ENCODE measurements at regions not wholly inside any gene's neighbourhood (a gene's known extent, or its start where the extent isn't known, plus 50 kb on each side); places are given as distances from the start of the nearest gene placed in this dataset.

DNA sequence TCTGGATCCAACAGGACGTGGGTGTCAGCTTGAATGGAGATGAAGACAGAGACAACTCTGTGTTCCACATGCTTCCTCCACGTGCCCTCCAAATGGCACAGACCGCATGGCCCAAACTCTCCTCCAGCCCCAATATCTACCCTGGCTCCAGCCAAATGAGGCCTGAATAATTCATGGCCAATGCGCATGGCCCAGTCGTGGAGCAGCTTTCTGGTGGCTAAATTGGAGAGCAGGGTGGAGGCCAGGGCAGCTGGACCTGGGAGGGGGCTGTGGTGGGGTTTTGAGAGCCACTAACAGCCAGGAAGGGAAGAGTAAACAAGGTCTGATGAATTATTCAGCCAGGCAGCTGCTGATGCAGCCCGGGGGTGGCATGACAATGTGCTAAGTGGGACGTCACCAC is 96.7 kb upstream of the TMEM132E start:
- CTCF ChIA-PET, result no interaction called here
- POLR2A ChIA-PET, result no interaction called here
- no peak for DNase-seq (ENCODE audit: extremely low spot score)

GRCh38 chr17:34481779-34482178 is 97.6 kb upstream of the TMEM132E start:
- no peak for DNase-seq (ENCODE audit: extremely low spot score)
- CTCF ChIA-PET, result interaction anchor here (0.6 kb wide), 1 partner anchor 55 kb away, joined by 4 read pairs; no protein-coding TSS in a partner anchor
- TF ChIP-seq FOXM1 (IDR thresholded peaks at IDR 0.05; ENCODE audit: borderline replicate concordance) (no peak), FOXK2 (IDR thresholded peaks at IDR 0.05) (no peak), ELF4 (IDR thresholded peaks at IDR 0.05) (no peak), L3MBTL2 (conservative IDR thresholded peaks at IDR 0.05) (no peak), ZNF384 (IDR thresholded peaks at IDR 0.05) (no peak), BHLHE40 (IDR thresholded peaks at IDR 0.05; ENCODE audit: borderline replicate concordance) (no peak), PKNOX1 (IDR thresholded peaks at IDR 0.05) (no peak), CTBP1 (IDR thresholded peaks at IDR 0.05; ENCODE audit: borderline replicate concordance) (no peak), SUZ12 (IDR thresholded peaks at IDR 0.05) (no peak), HDGF (IDR thresholded peaks at IDR 0.05; ENCODE audit: borderline replicate concordance) (no peak), LEF1 (IDR thresholded peaks at IDR 0.05; ENCODE audit: borderline replicate concordance) (no peak), TARDBP (IDR thresholded peaks at IDR 0.05) (no peak), SP1 (IDR thresholded peaks at IDR 0.05) (no peak), NFRKB (IDR thresholded peaks at IDR 0.05) (no peak), ARNT (IDR thresholded peaks at IDR 0.05) (no peak)
- POLR2A ChIA-PET, result no interaction called here

More for the DNA sequence above, 96.7 kb upstream of the TMEM132E start:
- TF ChIP-seq LEF1 (IDR thresholded peaks at IDR 0.05; ENCODE audit: borderline replicate concordance), result no peak
- no peak for TF ChIP-seq SUZ12 (IDR thresholded peaks at IDR 0.05)
- TF ChIP-seq ARNT (IDR thresholded peaks at IDR 0.05), result no peak
- TF ChIP-seq CTBP1 (IDR thresholded peaks at IDR 0.05; ENCODE audit: borderline replicate concordance), result no peak
- TF ChIP-seq PKNOX1 (IDR thresholded peaks at IDR 0.05), result no peak
- no peak for TF ChIP-seq FOXM1 (IDR thresholded peaks at IDR 0.05; ENCODE audit: borderline replicate concordance)
- TF ChIP-seq FOXA1 (IDR thresholded peaks at IDR 0.05), result no peak
- TF ChIP-seq ZNF384 (IDR thresholded peaks at IDR 0.05), result no peak
- TF ChIP-seq ELF4 (IDR thresholded peaks at IDR 0.05), result no peak
- no peak for TF ChIP-seq TARDBP (IDR thresholded peaks at IDR 0.05)
- no peak for TF ChIP-seq L3MBTL2 (conservative IDR thresholded peaks at IDR 0.05)
- no peak for TF ChIP-seq NFRKB (IDR thresholded peaks at IDR 0.05)
- TF ChIP-seq HDGF (IDR thresholded peaks at IDR 0.05; ENCODE audit: borderline replicate concordance), result no peak
- no peak for TF ChIP-seq SP1 (IDR thresholded peaks at IDR 0.05)
- TF ChIP-seq BHLHE40 (IDR thresholded peaks at IDR 0.05; ENCODE audit: borderline replicate concordance), result no peak
- no peak for TF ChIP-seq FOXK2 (IDR thresholded peaks at IDR 0.05)

DNA sequence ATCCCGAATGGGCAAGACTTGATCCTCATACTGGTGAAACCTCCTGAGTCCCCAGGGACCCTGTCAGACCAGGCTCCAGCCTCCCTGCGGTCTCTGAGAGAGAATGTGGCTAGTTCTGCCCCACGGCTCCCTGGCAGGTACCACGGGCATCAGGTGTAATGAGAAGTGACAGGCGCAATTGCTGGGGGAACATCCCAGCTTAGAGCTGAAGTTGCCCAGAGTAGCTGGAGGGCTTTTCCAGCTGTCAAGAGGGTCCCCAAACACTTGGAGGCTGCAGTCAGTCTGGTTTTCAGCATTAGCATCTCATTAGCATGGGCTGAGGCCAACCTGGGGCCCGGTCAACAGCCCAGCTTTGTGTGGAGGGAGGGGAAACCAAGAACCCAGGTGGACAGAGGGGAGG is 100.0 kb upstream of the TMEM132E start:
- TF ChIP-seq BHLHE40 (IDR thresholded peaks at IDR 0.05; ENCODE audit: borderline replicate concordance) (no peak), FOXA1 (IDR thresholded peaks at IDR 0.05) (no peak), SUZ12 (IDR thresholded peaks at IDR 0.05) (no peak), ARNT (IDR thresholded peaks at IDR 0.05) (no peak), L3MBTL2 (conservative IDR thresholded peaks at IDR 0.05) (no peak), FOXM1 (IDR thresholded peaks at IDR 0.05; ENCODE audit: borderline replicate concordance) (no peak), CTBP1 (IDR thresholded peaks at IDR 0.05; ENCODE audit: borderline replicate concordance) (no peak), PKNOX1 (IDR thresholded peaks at IDR 0.05) (no peak), ELF4 (IDR thresholded peaks at IDR 0.05) (no peak), LEF1 (IDR thresholded peaks at IDR 0.05; ENCODE audit: borderline replicate concordance) (no peak), TARDBP (IDR thresholded peaks at IDR 0.05) (no peak), HDGF (IDR thresholded peaks at IDR 0.05; ENCODE audit: borderline replicate concordance) (no peak), ZNF384 (IDR thresholded peaks at IDR 0.05) (no peak), FOXK2 (IDR thresholded peaks at IDR 0.05) (no peak), SP1 (IDR thresholded peaks at IDR 0.05) (no peak), NFRKB (IDR thresholded peaks at IDR 0.05) (no peak)
- no peak for DNase-seq (ENCODE audit: extremely low spot score)
- CTCF ChIA-PET, result no interaction called here
- POLR2A ChIA-PET, result no interaction called here

DNA sequence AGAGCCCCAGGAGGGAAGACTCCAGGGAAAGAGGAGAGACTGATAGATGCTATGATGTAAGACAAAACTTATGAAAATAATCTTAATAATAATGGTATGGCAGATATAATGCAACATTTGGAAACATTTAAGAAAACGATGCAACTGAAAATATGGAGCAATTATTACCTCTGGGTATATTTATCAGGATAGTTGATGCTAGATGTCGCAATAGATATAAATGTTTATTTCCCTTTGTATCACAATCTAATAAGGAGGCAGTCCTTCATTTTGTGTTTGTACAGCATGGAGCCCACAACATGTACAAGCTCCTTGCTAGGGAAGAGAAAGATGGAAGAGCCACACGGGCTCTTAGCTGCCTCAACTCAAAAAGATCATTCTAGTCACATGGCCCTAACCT is 101.1 kb upstream of the TMEM132E start:
- ChIA-PET CTCF (no interaction called here), POLR2A (no interaction called here)
- TF ChIP-seq FOXM1 (IDR thresholded peaks at IDR 0.05; ENCODE audit: borderline replicate concordance) (no peak), NFRKB (IDR thresholded peaks at IDR 0.05) (no peak), PKNOX1 (IDR thresholded peaks at IDR 0.05) (no peak), BHLHE40 (IDR thresholded peaks at IDR 0.05; ENCODE audit: borderline replicate concordance) (no peak), FOXK2 (IDR thresholded peaks at IDR 0.05) (no peak), ZNF384 (IDR thresholded peaks at IDR 0.05) (no peak), L3MBTL2 (conservative IDR thresholded peaks at IDR 0.05) (no peak), ARNT (IDR thresholded peaks at IDR 0.05) (no peak), TARDBP (IDR thresholded peaks at IDR 0.05) (no peak), ELF4 (IDR thresholded peaks at IDR 0.05) (no peak)
- DNase-seq (ENCODE audit: extremely low spot score), result no peak

- CTCF ChIA-PET, result interaction anchor here (0.6 kb wide), 1 partner anchor 9 kb away, joined by 3 read pairs; no protein-coding TSS in a partner anchor
- no peak for TF ChIP-seq FOXM1 (IDR thresholded peaks at IDR 0.05; ENCODE audit: borderline replicate concordance)
- no peak for TF ChIP-seq ARNT (IDR thresholded peaks at IDR 0.05)
- POLR2A ChIA-PET, result no interaction called here
- DNase-seq (ENCODE audit: extremely low spot score), result no peak
Observed at GRCh38 chr17:34475296-34475695, 104.1 kb upstream of the TMEM132E start.

GRCh38 chr17:34474706-34475105 is 104.7 kb upstream of the TMEM132E start:
- DNase-seq (ENCODE audit: extremely low spot score), result no peak
- CTCF ChIA-PET, result interaction anchor here (0.6 kb wide), 1 partner anchor 10 kb away, joined by 3 read pairs; no protein-coding TSS in a partner anchor
- POLR2A ChIA-PET, result no interaction called here
- no peak for TF ChIP-seq SUZ12 (IDR thresholded peaks at IDR 0.05)
- no peak for TF ChIP-seq CTBP1 (IDR thresholded peaks at IDR 0.05; ENCODE audit: borderline replicate concordance)
- no peak for TF ChIP-seq SP1 (IDR thresholded peaks at IDR 0.05)
- no peak for TF ChIP-seq ARNT (IDR thresholded peaks at IDR 0.05)
- no peak for TF ChIP-seq FOXM1 (IDR thresholded peaks at IDR 0.05; ENCODE audit: borderline replicate concordance)
- TF ChIP-seq NFRKB (IDR thresholded peaks at IDR 0.05), result no peak
- no peak for TF ChIP-seq PKNOX1 (IDR thresholded peaks at IDR 0.05)
- no peak for TF ChIP-seq ZNF384 (IDR thresholded peaks at IDR 0.05)
- TF ChIP-seq ELF4 (IDR thresholded peaks at IDR 0.05), result no peak
- no peak for TF ChIP-seq FOXA1 (IDR thresholded peaks at IDR 0.05)
- TF ChIP-seq HDGF (IDR thresholded peaks at IDR 0.05; ENCODE audit: borderline replicate concordance), result no peak
- no peak for TF ChIP-seq BHLHE40 (IDR thresholded peaks at IDR 0.05; ENCODE audit: borderline replicate concordance)
- no peak for TF ChIP-seq LEF1 (IDR thresholded peaks at IDR 0.05; ENCODE audit: borderline replicate concordance)
- no peak for TF ChIP-seq TARDBP (IDR thresholded peaks at IDR 0.05)
- TF ChIP-seq FOXK2 (IDR thresholded peaks at IDR 0.05), result no peak
- no peak for TF ChIP-seq L3MBTL2 (conservative IDR thresholded peaks at IDR 0.05)

All from HEK293T (cell line).